GM21717 (cell line): ENCODE measurements at regions not wholly inside any gene's neighbourhood (a gene's known extent, or its start where the extent isn't known, plus 50 kb on each side); places are given as distances from the start of the nearest gene placed in this dataset.
"Not testable (repeated sequence)": the region's sequence is repeated elsewhere in the genome, so short reads cannot be mapped to it uniquely, and the experiment has no call there.

Experiments
- ATAC-seq: cut with Tn5 transposase; IDR thresholded peaks from one replicate; pipeline ENCODE4 v1.9.1; 2021; ENCODE audit warnings: mild to moderate bottlenecking, moderate library complexity; ENCODE audit not compliant: unreplicated experiment

GRCh38 chr14:58875613-58876012 lies 237.9 kb downstream of the DACT1 start:
- no peak for ATAC-seq

- ATAC-seq = no peak
Observed at GRCh38 chr14:58876608-58877007, 238.8 kb downstream of the DACT1 start.

- no peak for ATAC-seq
Observed at GRCh38 chr14:58878439-58879139, 240.8 kb downstream of the DACT1 start.

GRCh38 chr14:58881433-58881832 lies 243.7 kb downstream of the DACT1 start:
- no peak for ATAC-seq

GRCh38 chr14:58882577-58883018 lies 244.8 kb downstream of the DACT1 start:
- no peak for ATAC-seq

- no peak for ATAC-seq
Observed at GRCh38 chr14:58884442-58884841, 246.7 kb downstream of the DACT1 start.

- no peak for ATAC-seq
Observed at GRCh38 chr14:58887931-58888330, 250.2 kb downstream of the DACT1 start.

GRCh38 chr14:58898655-58899316 lies 261.0 kb downstream of the DACT1 start:
- ATAC-seq = no peak

- no peak for ATAC-seq
Observed at GRCh38 chr14:58899317-58899713, 261.6 kb downstream of the DACT1 start.

- ATAC-seq = no peak
Observed at GRCh38 chr14:58901826-58902225, 264.1 kb downstream of the DACT1 start.

- ATAC-seq = no peak
Observed at GRCh38 chr14:58904776-58905175, 267.0 kb downstream of the DACT1 start.

GRCh38 chr14:58907803-58908202 lies 270.0 kb downstream of the DACT1 start:
- ATAC-seq = no peak

GRCh38 chr14:58912287-58912686 lies 274.5 kb downstream of the DACT1 start:
- no peak for ATAC-seq

GRCh38 chr14:58912799-58913432 lies 275.2 kb downstream of the DACT1 start:
- no peak for ATAC-seq

- no peak for ATAC-seq
Observed at GRCh38 chr14:58914279-58914855, 274.1 kb upstream of the DAAM1 start.

- no peak for ATAC-seq
Observed at GRCh38 chr14:58915646-58916045, 272.8 kb upstream of the DAAM1 start.

- no peak for ATAC-seq
Observed at GRCh38 chr14:58918066-58918738, 270.3 kb upstream of the DAAM1 start.

- no peak for ATAC-seq
Observed at GRCh38 chr14:58919217-58919616, 269.2 kb upstream of the DAAM1 start.

- no peak for ATAC-seq
Observed at GRCh38 chr14:58920230-58920629, 268.2 kb upstream of the DAAM1 start.

GRCh38 chr14:58922201-58922940 lies 266.1 kb upstream of the DAAM1 start:
- ATAC-seq = not testable (repeated sequence)
